22Rv1 (cell line): ENCODE measurements at regions not wholly inside any gene's neighbourhood (a gene's known extent, or its start where the extent isn't known, plus 50 kb on each side); places are given as distances from the start of the nearest gene placed in this dataset.

Experiments used
- H3K27ac ChIP-seq: fragments of 450-650 bp; 2 replicates; pipeline ENCODE4 v1.5.1; 2017
- CTCF ChIP-seq: fragments of 450-650 bp; IDR thresholded peaks from 2 replicates; pipeline ENCODE4 v1.5.1; 2017; ENCODE audit warnings: mild to moderate bottlenecking
- ZFX ChIP-seq: fragments of 450-650 bp; IDR thresholded peaks from 2 replicates; pipeline ENCODE4 v1.6.1; 2017; ENCODE audit warnings: antibody characterized with exemption, borderline replicate concordance

- H3K27ac ChIP-seq: no peak overlapping the region
- TF ChIP-seq CTCF (no peak), ZFX (no peak)
Measured at GRCh38 chr1:229941831-229942230, 125.2 kb upstream of the GALNT2 start.

- no peak for TF ChIP-seq CTCF
- no peak for TF ChIP-seq ZFX
- no peak overlapping the region for H3K27ac ChIP-seq
Measured at GRCh38 chr1:229942501-229942900, 124.5 kb upstream of the GALNT2 start.

GRCh38 chr1:229943148-229943714, 123.8 kb upstream of the GALNT2 start:
- no peak overlapping the region for H3K27ac ChIP-seq
- TF ChIP-seq CTCF (no peak), ZFX (no peak)

- TF ChIP-seq ZFX (no peak), CTCF (no peak)
- no peak overlapping the region for H3K27ac ChIP-seq
Measured at GRCh38 chr1:229943988-229944743, 122.9 kb upstream of the GALNT2 start.

- no peak for TF ChIP-seq ZFX
- TF ChIP-seq CTCF: no peak
- no peak overlapping the region for H3K27ac ChIP-seq
Measured at GRCh38 chr1:229945795-229946194, 121.2 kb upstream of the GALNT2 start.

GRCh38 chr1:229947968-229948367, 119.1 kb upstream of the GALNT2 start:
- no peak overlapping the region for H3K27ac ChIP-seq
- TF ChIP-seq ZFX (no peak), CTCF (no peak)

- TF ChIP-seq CTCF (no peak), ZFX (no peak)
- no peak overlapping the region for H3K27ac ChIP-seq
Measured at GRCh38 chr1:229948438-229948837, 118.6 kb upstream of the GALNT2 start.
